Nucleus accumbens (tissue), 56 donors: ENCODE measurements at regions not wholly inside any gene's neighbourhood (a gene's known extent, or its start where the extent isn't known, plus 50 kb on each side); places are given as distances from the start of the nearest gene placed in this dataset.

ENCODE experiments used
- DNase-seq, 56 donors: peaks; one replicate each; lab custom pipeline; 2025; lab: John Stamatoyannopoulos, UW

GRCh38 chr11:22138264-22138663, 54.6 kb upstream of the ANO5 start:
- no peak for DNase-seq
